Coronary artery (tissue), 2 donors: ENCODE measurements at regions not wholly inside any gene's neighbourhood (a gene's known extent, or its start where the extent isn't known, plus 50 kb on each side); places are given as distances from the start of the nearest gene placed in this dataset.
A peak's percentile ranks its signal among the peaks of the same experiment; 100 is the strongest.

ENCODE experiments used
- DNase-seq: peaks from one replicate; pipeline ENCODE4 v3.0.0-alpha.2; 2017; ENCODE audit warnings: low spot score
- H3K27ac ChIP-seq, 2 donors: fragments of 200-600 bp; sonication (generic); one replicate each; pipeline ENCODE4 v1.5.1; 2016 to 2019
- H3K4me3 ChIP-seq: fragments of 200-600 bp; sonication (generic); 2 replicates; pipeline ENCODE4 v1.5.1; 2016; ENCODE audit warnings: mild to moderate bottlenecking, moderate library complexity
- CTCF ChIP-seq: fragments of 200-600 bp; sonication (generic); IDR thresholded peaks from one replicate; pipeline ENCODE4 v1.5.1; 2019; ENCODE audit warnings: antibody characterized with exemption

- H3K27ac ChIP-seq: no peak overlapping the region
- H3K4me3 ChIP-seq: no peak overlapping the region
- no peak for TF ChIP-seq CTCF
- peak; percentile 54 for DNase-seq
Measured at GRCh38 chr14:104342435-104343293, 204.3 kb downstream of the KIF26A start.

DNA sequence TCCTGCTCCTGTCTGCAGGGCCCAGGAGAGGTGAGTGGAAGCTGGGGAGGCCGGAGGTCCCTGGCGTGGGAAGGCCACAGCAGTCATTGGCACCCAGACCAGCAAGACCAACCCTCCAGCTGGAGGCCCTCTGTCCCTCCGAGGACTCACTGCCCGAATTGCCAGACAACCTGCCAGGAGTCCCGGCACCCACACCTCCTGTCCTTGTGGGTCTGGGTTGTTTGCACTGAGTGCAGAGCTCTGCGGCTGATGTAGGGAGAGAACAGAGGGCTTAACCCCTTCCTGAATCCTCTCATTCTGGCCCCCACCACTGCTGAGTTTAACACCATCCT lies 204.9 kb downstream of the KIF26A start:
- peak; percentile 35 for DNase-seq
- H3K27ac ChIP-seq: no peak overlapping the region
- no peak for TF ChIP-seq CTCF
- no peak overlapping the region for H3K4me3 ChIP-seq

- peak; percentile 62 for DNase-seq
- Histone ChIP-seq H3K27ac (no peak overlapping the region), H3K4me3 (no peak overlapping the region)
- TF ChIP-seq CTCF: no peak
Measured at GRCh38 chr14:104343690-104344640, 205.6 kb downstream of the KIF26A start.

DNA sequence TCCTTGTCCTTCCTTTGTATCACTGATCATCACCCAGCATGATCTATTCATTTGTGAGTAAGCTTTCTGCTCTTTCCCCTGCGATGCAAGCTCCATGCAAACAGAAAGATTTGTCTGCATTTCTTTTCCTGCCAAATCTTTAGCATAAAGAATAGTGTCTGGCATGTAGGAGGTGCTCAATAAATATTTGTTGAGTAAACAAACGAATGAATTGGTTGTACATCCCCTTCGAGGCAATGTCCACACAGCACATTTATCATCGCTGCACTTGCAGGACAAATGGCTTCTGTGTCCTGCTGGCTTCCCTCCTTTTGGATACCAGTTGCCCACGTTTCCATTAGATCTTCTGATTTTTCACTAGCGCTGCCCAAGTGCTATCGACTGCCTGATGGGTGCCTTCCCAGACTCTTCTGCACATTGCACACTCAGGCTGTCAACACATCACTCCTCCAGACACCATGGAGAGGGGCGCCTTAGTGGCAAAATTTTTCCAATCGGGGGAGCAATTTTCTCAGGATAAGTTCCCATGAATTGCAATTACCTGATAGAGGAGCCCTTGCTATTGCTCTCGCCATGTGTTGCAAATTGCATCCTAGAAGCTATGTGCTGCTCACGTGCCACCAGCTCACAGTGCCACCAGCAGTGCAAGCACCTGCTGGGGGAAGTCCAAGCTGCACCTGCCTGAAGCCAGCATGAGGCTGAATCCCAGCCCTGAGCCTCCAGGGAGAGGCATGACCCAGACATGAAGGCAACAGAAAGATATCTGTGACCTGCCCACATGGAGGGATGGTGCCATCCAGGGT lies 206.6 kb downstream of the KIF26A start:
- no peak for TF ChIP-seq CTCF
- H3K27ac ChIP-seq: no peak overlapping the region
- no peak overlapping the region for H3K4me3 ChIP-seq
- DNase-seq: peak; percentile 55

GRCh38 chr14:104345621-104346462 lies 207.5 kb downstream of the KIF26A start:
- peak; percentile 54 for DNase-seq
- no peak overlapping the region for H3K27ac ChIP-seq
- no peak for TF ChIP-seq CTCF
- H3K4me3 ChIP-seq: no peak overlapping the region

DNA sequence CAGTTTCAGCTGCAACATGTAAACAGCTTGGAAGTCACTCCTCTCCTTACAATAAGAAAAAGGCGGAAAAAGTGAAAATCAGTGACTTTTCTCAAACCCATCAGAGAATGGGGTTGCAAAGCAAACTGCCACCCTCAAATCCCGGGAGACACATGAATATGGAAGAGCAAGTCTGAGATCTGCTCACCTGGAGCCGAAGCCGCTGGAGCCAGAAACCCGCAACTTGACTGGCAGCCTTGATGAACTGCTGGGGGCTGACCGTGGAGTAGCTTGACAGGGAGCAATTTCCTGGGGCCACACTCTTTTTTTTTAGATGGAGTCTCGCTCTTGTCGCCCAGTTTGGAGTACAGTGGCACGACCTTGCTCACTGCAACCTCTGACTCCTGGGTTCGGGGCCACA lies 208.2 kb downstream of the KIF26A start:
- peak; percentile 22 for DNase-seq
- Histone ChIP-seq H3K4me3 (no peak overlapping the region), H3K27ac (no peak overlapping the region)
- TF ChIP-seq CTCF: no peak
